HL-60 (cell line): ENCODE measurements at regions not wholly inside any gene's neighbourhood (a gene's known extent, or its start where the extent isn't known, plus 50 kb on each side); places are given as distances from the start of the nearest gene placed in this dataset.

Source experiments
- DNase-seq, 2 experiments: peaks; one replicate each; pipeline ENCODE4 v3.0.0-alpha.2; 2010 to 2020; ENCODE audit warnings: low read depth in 1 of 2, low spot score in 1 of 2
- H3K27ac ChIP-seq: fragments of 250-450 bp; sonication (Bioruptor Pico); replicated peaks from 2 replicates; pipeline ENCODE4 v1.5.1; 2020; ENCODE audit warnings: mild to moderate bottlenecking, moderate library complexity
- H3K27me3 ChIP-seq: fragments of 250-450 bp; sonication (Bioruptor Pico); 2 replicates; pipeline ENCODE4 v1.5.1; 2021; ENCODE audit warnings: mild to moderate bottlenecking, moderate library complexity; ENCODE audit not compliant: insufficient read depth, poor library complexity, severe bottlenecking
- H3K4me3 ChIP-seq: replicated peaks from 2 replicates; pipeline ENCODE4 v1.5.1; 2011; ENCODE audit warnings: mild to moderate bottlenecking, control low read depth, low read length; ENCODE audit not compliant: insufficient read depth
- CTCF ChIP-seq: IDR thresholded peaks from one replicate; pipeline ENCODE4 v1.5.1; 2011; ENCODE audit warnings: low read length, control low read depth, inconsistent platforms; ENCODE audit not compliant: insufficient read depth
- GABPA ChIP-seq: IDR thresholded peaks from 2 replicates; pipeline ENCODE4 v1.6.1; 2012; ENCODE audit warnings: low read depth
- POLR2AphosphoS5 ChIP-seq: IDR thresholded peaks from 2 replicates; pipeline ENCODE4 v1.6.1; 2012; ENCODE audit warnings: low read depth
- REST ChIP-seq: IDR thresholded peaks from 2 replicates; pipeline ENCODE4 v1.6.1; 2012; ENCODE audit warnings: low read depth; ENCODE audit not compliant: insufficient replicate concordance
- SPI1 ChIP-seq: IDR thresholded peaks from 2 replicates; pipeline ENCODE4 v1.6.1; 2012; ENCODE audit warnings: low read depth, mild to moderate bottlenecking, borderline replicate concordance

- no peak for TF ChIP-seq SPI1
- no peak for TF ChIP-seq POLR2AphosphoS5
- no peak for TF ChIP-seq GABPA
- TF ChIP-seq REST: no peak
- Histone ChIP-seq H3K27ac (no peak overlapping the region), H3K27me3 (no peaks in the 10 kb centered on the region), H3K4me3 (no peak overlapping the region)
- no peak for DNase-seq
Observed at GRCh38 chr17:83187782-83188311, 108.4 kb downstream of the METRNL start.

- no peak overlapping the region for H3K4me3 ChIP-seq
- H3K27me3 ChIP-seq: no peaks in the 10 kb centered on the region
- no peak for DNase-seq
- TF ChIP-seq CTCF (no peak), GABPA (no peak), POLR2AphosphoS5 (no peak), SPI1 (no peak), REST (no peak)
- H3K27ac ChIP-seq: no peak overlapping the region
Observed at GRCh38 chr17:83189044-83190003, 109.9 kb downstream of the METRNL start.

GRCh38 chr17:83190004-83190385, 110.6 kb downstream of the METRNL start:
- no peak for TF ChIP-seq SPI1
- TF ChIP-seq POLR2AphosphoS5: no peak
- no peak for TF ChIP-seq REST
- no peak for TF ChIP-seq GABPA
- TF ChIP-seq CTCF: no peak
- DNase-seq: no peak
- Histone ChIP-seq H3K27me3 (no peaks in the 10 kb centered on the region), H3K4me3 (no peak overlapping the region), H3K27ac (no peak overlapping the region)
